WERI-Rb-1 (cell line): ENCODE measurements at regions not wholly inside any gene's neighbourhood (a gene's known extent, or its start where the extent isn't known, plus 50 kb on each side); places are given as distances from the start of the nearest gene placed in this dataset.

Source experiments
- DNase-seq: peaks from one replicate; pipeline ENCODE4 v3.0.0-alpha.2; 2020
- H3K27ac ChIP-seq: fragments of 250-450 bp; sonication (Bioruptor Pico); 2 replicates; pipeline ENCODE4 v1.5.1; 2020; ENCODE audit warnings: mild to moderate bottlenecking, moderate library complexity
- H3K27me3 ChIP-seq: fragments of 250-450 bp; sonication (Bioruptor Pico); 2 replicates; pipeline ENCODE4 v1.5.1; 2021; ENCODE audit warnings: mild to moderate bottlenecking, low read depth, moderate library complexity; ENCODE audit not compliant: insufficient read depth, severe bottlenecking
- H3K36me3 ChIP-seq: fragments of 250-450 bp; sonication (Bioruptor Pico); 2 replicates; pipeline ENCODE4 v1.5.1; 2020; ENCODE audit warnings: mild to moderate bottlenecking, moderate library complexity
- H3K4me3 ChIP-seq: 2 replicates; pipeline ENCODE4 v1.5.1; 2011; ENCODE audit warnings: low read depth, mild to moderate bottlenecking, control low read depth, low read length
- H3K9me3 ChIP-seq: fragments of 250-450 bp; sonication (Bioruptor Pico); 2 replicates; pipeline ENCODE4 v1.5.1; 2021; ENCODE audit warnings: mild to moderate bottlenecking, moderate library complexity; ENCODE audit not compliant: severe bottlenecking
- CTCF ChIP-seq: IDR thresholded peaks from 2 replicates; pipeline ENCODE4 v1.5.1; 2011; ENCODE audit warnings: low read depth, mild to moderate bottlenecking, control low read depth, inconsistent platforms, low read length

- H3K27me3 ChIP-seq = no peaks in the 10 kb centered on the region
- H3K9me3 ChIP-seq = no peaks in the 10 kb centered on the region
- no peak overlapping the region for H3K4me3 ChIP-seq
- H3K27ac ChIP-seq = no peak overlapping the region
- TF ChIP-seq CTCF = no peak
- DNase-seq = no peak
- no peaks in the 10 kb centered on the region for H3K36me3 ChIP-seq
These were observed 241.3 kb upstream of the DAAM1 start for GRCh38 chr14:58947156-58947555.

- Histone ChIP-seq H3K27ac (no peak overlapping the region), H3K4me3 (no peak overlapping the region), H3K36me3 (no peaks in the 10 kb centered on the region), H3K9me3 (no peaks in the 10 kb centered on the region), H3K27me3 (no peaks in the 10 kb centered on the region)
- peak; percentile 33; the same call in 1 of the 2 replicates for TF ChIP-seq CTCF
- peak; percentile 34 for DNase-seq
These were observed 240.5 kb upstream of the DAAM1 start for GRCh38 chr14:58947814-58948445.

GRCh38 chr14:58950555-58950954, 237.9 kb upstream of the DAAM1 start:
- Histone ChIP-seq H3K27ac (no peak overlapping the region), H3K36me3 (no peaks in the 10 kb centered on the region), H3K9me3 (no peaks in the 10 kb centered on the region), H3K27me3 (no peaks in the 10 kb centered on the region), H3K4me3 (no peak overlapping the region)
- TF ChIP-seq CTCF = no peak
- DNase-seq = no peak

GRCh38 chr14:58951143-58951542, 237.3 kb upstream of the DAAM1 start:
- Histone ChIP-seq H3K9me3 (no peaks in the 10 kb centered on the region), H3K4me3 (no peak overlapping the region), H3K27me3 (no peaks in the 10 kb centered on the region), H3K27ac (no peak overlapping the region), H3K36me3 (no peaks in the 10 kb centered on the region)
- DNase-seq = no peak
- no peak for TF ChIP-seq CTCF

- H3K36me3 ChIP-seq = no peaks in the 10 kb centered on the region
- no peak for DNase-seq
- TF ChIP-seq CTCF = no peak
- no peaks in the 10 kb centered on the region for H3K27me3 ChIP-seq
- H3K27ac ChIP-seq = no peak overlapping the region
- H3K4me3 ChIP-seq = no peak overlapping the region
- no peaks in the 10 kb centered on the region for H3K9me3 ChIP-seq
These were observed 234.4 kb upstream of the DAAM1 start for GRCh38 chr14:58954052-58954451.
